Stimulated activated CD4-positive, alpha-beta T cell treated with anti-CD3 and anti-CD28 coated beads, Interleukin-1b, Interleukin-23, amount 100 ng/mL, for 4 hours (primary cell): ENCODE measurements at regions not wholly inside any gene's neighbourhood (a gene's known extent, or its start where the extent isn't known, plus 50 kb on each side); places are given as distances from the start of the nearest gene placed in this dataset.

Experiments
- DNase-seq, 2 donors: peaks; one replicate each; pipeline ENCODE4 v3.0.0-alpha.2; 2020; ENCODE audit warnings: low read depth in 2 of 2

- DNase-seq: no peak
Measured at GRCh38 chr4:184528713-184529112, 54.4 kb upstream of the IRF2 start.

DNA sequence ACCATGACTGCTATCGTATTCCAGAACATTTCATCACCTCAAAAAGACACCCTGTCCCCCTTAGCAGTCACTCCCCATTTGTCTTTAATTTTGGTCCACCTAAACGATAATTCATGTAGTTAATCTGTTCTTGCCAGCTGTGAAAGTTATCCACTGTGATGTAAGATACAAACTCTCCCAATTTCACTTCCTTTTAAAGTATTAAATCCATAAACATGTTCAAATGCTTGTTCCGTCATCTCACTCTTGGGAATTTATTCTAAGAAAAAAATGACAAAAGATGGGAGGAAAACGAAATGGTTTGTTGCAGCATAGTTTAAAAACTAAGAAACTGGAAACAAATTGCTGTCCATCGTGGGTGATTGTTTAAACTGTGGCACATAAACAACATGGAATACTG is 53.7 kb upstream of the IRF2 start:
- DNase-seq: no peak

GRCh38 chr4:184526228-184526627 is 51.9 kb upstream of the IRF2 start:
- DNase-seq: no peak
